H1 (cell line): ENCODE measurements at regions not wholly inside any gene's neighbourhood (a gene's known extent, or its start where the extent isn't known, plus 50 kb on each side); places are given as distances from the start of the nearest gene placed in this dataset.

ENCODE experiments used
- CTCF ChIA-PET: fragments of 300-600 bp; sonication (Branson Sonifier 250); formaldehyde crosslinking; loops from one replicate; lab custom pipeline; 2021; ENCODE audit not compliant: partially characterized antibody; lab: Charles Lee
- POLR2A ChIA-PET: fragments of 300-600 bp; sonication (Branson Sonifier 250); formaldehyde crosslinking; loops from one replicate; lab custom pipeline; 2021; ENCODE audit warnings: inconsistent platforms; ENCODE audit not compliant: partially characterized antibody; lab: Charles Lee
- DNase-seq, 2 experiments: peaks; one replicate each; pipeline versions ENCODE4 v3.0.0 to v3.0.0-alpha.2; 2010 to 2022; ENCODE audit warnings: low spot score in 2 of 2, low read depth in 1 of 2, mixed read lengths in 1 of 2
- FAIRE-seq: peaks from 2 replicates; lab custom pipeline; 2011; peaks lifted over from hg19 to GRCh38; lab: Jason Lieb, UNC
- H2AFZ ChIP-seq: 2 replicates; pipeline ENCODE4 v1.8.1; 2012; ENCODE audit warnings: low read length, inconsistent platforms
- H2AK5ac ChIP-seq: 2 replicates; pipeline ENCODE4 v1.6.1; 2013; ENCODE audit warnings: low read depth, low read length
- H2BK120ac ChIP-seq: replicated peaks from 2 replicates; pipeline ENCODE3; 2013; ENCODE audit warnings: low read depth, low read length, inconsistent platforms
- H2BK12ac ChIP-seq: 2 replicates; pipeline ENCODE4 v1.6.1; 2013; ENCODE audit warnings: low read depth, low read length
- H2BK15ac ChIP-seq: 2 replicates; pipeline ENCODE4 v1.6.1; 2013; ENCODE audit warnings: low read length
- H2BK20ac ChIP-seq: 2 replicates; pipeline ENCODE4 v1.6.1; 2013; ENCODE audit warnings: low read length
- H2BK5ac ChIP-seq: 2 replicates; pipeline ENCODE4 v1.6.1; 2013; ENCODE audit warnings: low read depth, low read length
- H3K14ac ChIP-seq: 2 replicates; pipeline ENCODE4 v1.6.1; 2013; ENCODE audit warnings: inconsistent platforms; ENCODE audit not compliant: insufficient read length
- H3K18ac ChIP-seq: 2 replicates; pipeline ENCODE4 v1.6.1; 2013; ENCODE audit warnings: low read length; ENCODE audit errors: extremely low read depth
- H3K23ac ChIP-seq: 2 replicates; pipeline ENCODE4 v1.6.1; 2013; ENCODE audit warnings: inconsistent platforms; ENCODE audit not compliant: insufficient read length
- H3K23me2 ChIP-seq: 2 replicates; pipeline ENCODE4 v1.6.1; 2013; ENCODE audit warnings: low read depth, low read length
- H3K27ac ChIP-seq: 2 replicates; pipeline ENCODE4 v1.6.1; 2011; ENCODE audit warnings: low read depth, low read length, inconsistent platforms
- H3K27me3 ChIP-seq, 4 experiments: replicated peaks in 1 of 4; 1 replicate in 1 of 4; 2 replicates in 3 of 4; pipeline versions ENCODE4 v1.6.1 to v1.8.1; 2011 to 2013; ENCODE audit warnings: low read length in 3 of 4, mild to moderate bottlenecking in 3 of 4, inconsistent platforms in 2 of 4, mixed read lengths in 2 of 4, moderate library complexity in 1 of 4; ENCODE audit not compliant: control insufficient read depth in 3 of 4, insufficient read depth in 3 of 4; ENCODE audit errors: extremely low read depth in 1 of 4
- H3K36me3 ChIP-seq, 4 experiments: 2 replicates each; pipeline versions ENCODE4 v1.6.1 to v1.8.1; 2011 to 2013; ENCODE audit warnings: mild to moderate bottlenecking in 4 of 4, low read length in 3 of 4, moderate library complexity in 2 of 4, control low read depth in 1 of 4, inconsistent platforms in 1 of 4; ENCODE audit not compliant: insufficient read depth in 4 of 4, control insufficient read depth in 2 of 4
- H3K4ac ChIP-seq: replicated peaks from 2 replicates; pipeline ENCODE3; 2013; ENCODE audit warnings: low read length, low read depth, mixed read lengths, inconsistent platforms; ENCODE audit not compliant: insufficient read length
- H3K4me1 ChIP-seq, 4 experiments: replicated peaks in 1 of 4; 1 replicate in 1 of 4; 2 replicates in 3 of 4; pipeline versions ENCODE4 v1.6.1 to v1.8.1; 2011 to 2013; ENCODE audit warnings: low read length in 3 of 4, inconsistent platforms in 2 of 4, mixed read lengths in 1 of 4; ENCODE audit not compliant: insufficient read depth in 4 of 4, control insufficient read depth in 3 of 4
- H3K4me2 ChIP-seq, 2 experiments: 2 replicates each; pipeline versions ENCODE4 v1.6.1 to v1.8.1; 2011 to 2013; ENCODE audit warnings: low read depth in 2 of 2, low read length in 2 of 2, control low read depth in 1 of 2, inconsistent platforms in 1 of 2, mild to moderate bottlenecking in 1 of 2; ENCODE audit not compliant: insufficient read depth in 1 of 2
- H3K4me3 ChIP-seq, 4 experiments: fragments of 200-600, 300-600 bp in 1 of 4; sonication (generic), shearing (Covaris generic), sonication (Bioruptor Twin) in 1 of 4; 2 replicates each; pipeline versions ENCODE4 v1.5.1 to v1.8.1; 2011 to 2016; ENCODE audit warnings: low read length in 4 of 4, low read depth in 3 of 4, control low read depth in 2 of 4, inconsistent platforms in 2 of 4, mild to moderate bottlenecking in 2 of 4, mixed read lengths in 1 of 4, moderate library complexity in 1 of 4; ENCODE audit not compliant: insufficient read depth in 2 of 4; ENCODE audit errors: extremely low read depth in 1 of 4
- H3K56ac ChIP-seq: replicated peaks from 2 replicates; pipeline ENCODE3; 2013; ENCODE audit warnings: low read depth, mild to moderate bottlenecking, mixed read lengths, low read length, inconsistent platforms; ENCODE audit not compliant: insufficient read length
- H3K79me1 ChIP-seq: 2 replicates; pipeline ENCODE4 v1.6.1; 2013; ENCODE audit warnings: low read depth, low read length, control low read depth
- H3K79me2 ChIP-seq, 2 experiments: 2 replicates each; pipeline versions ENCODE4 v1.6.1 to v1.8.1; 2012 to 2013; ENCODE audit warnings: low read length in 2 of 2, mild to moderate bottlenecking in 2 of 2, inconsistent platforms in 1 of 2; ENCODE audit not compliant: insufficient read depth in 2 of 2, control insufficient read depth in 1 of 2
- H3K9ac ChIP-seq, 4 experiments: replicated peaks in 1 of 4; 1 replicate in 1 of 4; 2 replicates in 3 of 4; pipeline versions ENCODE4 v1.6.1 to v1.8.1; 2011 to 2013; ENCODE audit warnings: low read depth in 3 of 4, low read length in 3 of 4, control low read depth in 2 of 4, mild to moderate bottlenecking in 2 of 4, moderate library complexity in 2 of 4, inconsistent platforms in 1 of 4; ENCODE audit errors: extremely low read depth in 1 of 4
- H3K9me3 ChIP-seq, 2 experiments: 2 replicates each; pipeline versions ENCODE4 v1.6.1 to v1.8.1; 2012 to 2013; ENCODE audit warnings: mild to moderate bottlenecking in 2 of 2, moderate library complexity in 2 of 2, control low read depth in 1 of 2, inconsistent platforms in 1 of 2, low read depth in 1 of 2, low read length in 1 of 2, mixed read lengths in 1 of 2; ENCODE audit not compliant: insufficient read depth in 2 of 2
- H4K20me1 ChIP-seq, 2 experiments: replicated peaks in 1 of 2; 2 replicates each; pipeline versions ENCODE3 to v1.8.1; 2011 to 2013; ENCODE audit warnings: inconsistent platforms in 2 of 2, low read length in 2 of 2, mild to moderate bottlenecking in 1 of 2; ENCODE audit not compliant: insufficient read depth in 2 of 2, control insufficient read depth in 1 of 2
- H4K5ac ChIP-seq: 2 replicates; pipeline ENCODE4 v1.6.1; 2013; ENCODE audit warnings: low read length, low read depth, mixed read lengths, inconsistent platforms; ENCODE audit not compliant: insufficient read length
- H4K8ac ChIP-seq: 2 replicates; pipeline ENCODE4 v1.8.0; 2013; ENCODE audit warnings: mild to moderate bottlenecking, moderate library complexity, low read length, inconsistent platforms; ENCODE audit not compliant: insufficient read depth; ENCODE audit errors: extremely low read depth
- H4K91ac ChIP-seq: replicated peaks from 2 replicates; pipeline ENCODE3; 2013; ENCODE audit warnings: low read length, mixed read lengths, inconsistent platforms; ENCODE audit not compliant: insufficient read length
- ATF3 ChIP-seq: IDR thresholded peaks from 2 replicates; pipeline ENCODE4 v1.6.1; 2011; ENCODE audit warnings: low read depth, mild to moderate bottlenecking, low read length; ENCODE audit not compliant: insufficient read depth
- CTBP2 ChIP-seq: IDR thresholded peaks from 2 replicates; pipeline ENCODE4 v1.7.0; 2011; ENCODE audit warnings: borderline replicate concordance, mild to moderate bottlenecking, moderate library complexity, mixed read lengths, low read length; ENCODE audit not compliant: insufficient read depth, insufficient read length
- EGR1 ChIP-seq: IDR thresholded peaks from 2 replicates; pipeline ENCODE4 v1.6.1; 2011; ENCODE audit warnings: low read depth, low read length, borderline replicate concordance
- EP300 ChIP-seq, 2 experiments: IDR thresholded peaks; 1 replicate in 1 of 2; 2 replicates in 1 of 2; pipeline ENCODE4 v1.6.1; 2011 to 2012; ENCODE audit warnings: low read depth in 2 of 2, low read length in 2 of 2, mild to moderate bottlenecking in 2 of 2, borderline replicate concordance in 1 of 2, inconsistent platforms in 1 of 2, moderate library complexity in 1 of 2
- EZH2 ChIP-seq: fragments of 200-600 bp; sonication (generic); IDR thresholded peaks from 2 replicates; pipeline ENCODE4 v1.7.1; 2012; ENCODE audit warnings: low read depth, mild to moderate bottlenecking, moderate library complexity, low read length, inconsistent platforms; ENCODE audit not compliant: severe bottlenecking
- GABPA ChIP-seq: IDR thresholded peaks from 2 replicates; pipeline ENCODE4 v1.6.1; 2011; ENCODE audit warnings: mild to moderate bottlenecking, low read length, moderate library complexity, borderline replicate concordance; ENCODE audit not compliant: insufficient read depth
- POLR2AphosphoS5 ChIP-seq: IDR thresholded peaks from 2 replicates; pipeline ENCODE4 v1.6.1; 2011; ENCODE audit warnings: low read depth, low read length
- SP4 ChIP-seq: IDR thresholded peaks from 2 replicates; pipeline ENCODE4 v1.6.1; 2012; ENCODE audit warnings: low read length, inconsistent platforms
- TAF1 ChIP-seq: IDR thresholded peaks from 2 replicates; pipeline ENCODE4 v1.6.1; 2011; ENCODE audit warnings: mild to moderate bottlenecking, low read depth, low read length
- TCF12 ChIP-seq: IDR thresholded peaks from 2 replicates; pipeline ENCODE4 v1.6.1; 2011; ENCODE audit warnings: low read depth, mild to moderate bottlenecking, low read length
- TEAD4 ChIP-seq: IDR thresholded peaks from 2 replicates; pipeline ENCODE4 v1.6.1; 2012; ENCODE audit warnings: low read depth, low read length, inconsistent platforms, mixed read lengths
- WGBS, 2 experiments: shearing (Covaris generic) in 1 of 2; methylation state at CpG; one replicate each; pipeline versions ENCODE4 v1.1.6 to v1.1.7; 2013 to 2015; ENCODE audit warnings: low lambda C conversion rate in 2 of 2, mixed read lengths in 2 of 2, inconsistent platforms in 1 of 2, low coverage in 1 of 2, missing lambda C conversion rate in 1 of 2; ENCODE audit not compliant: insufficient replicate concordance in 2 of 2, insufficient coverage in 1 of 2, insufficient read length in 1 of 2; ENCODE audit errors: extremely low coverage in 1 of 2, missing lambda C conversion rate in 1 of 2; 5-methylcytosine and 5-hydroxymethylcytosine counted together
- TF ChIP-seq, protein P1 (sequence below): IDR thresholded peaks from 2 replicates; pipeline ENCODE4 v1.6.1; 2012; ENCODE audit warnings: low read length, inconsistent platforms

DNA sequence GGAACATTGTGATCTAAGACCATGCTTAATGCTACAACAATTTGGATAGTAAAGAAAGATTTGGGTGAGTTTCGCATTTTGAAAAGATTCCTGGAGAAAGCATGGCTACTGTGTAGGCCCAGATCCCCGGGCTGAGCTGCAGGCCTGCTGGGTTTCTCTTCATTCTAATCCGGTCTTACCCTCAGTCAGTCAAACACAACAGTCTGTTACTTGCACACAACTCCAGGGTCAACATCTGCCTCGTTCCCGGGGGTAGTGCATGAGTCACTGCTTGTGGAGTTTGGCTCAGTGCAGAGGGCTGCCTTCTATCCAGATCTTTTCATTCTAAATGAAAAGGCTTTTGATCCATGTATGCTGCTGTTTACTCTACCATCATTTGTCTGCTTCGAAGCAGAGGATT lies 60.4 kb upstream of the SEL1L start:
- no peak overlapping the region for H3K14ac ChIP-seq
- no peak overlapping the region for H4K8ac ChIP-seq
- no peak overlapping the region for H4K5ac ChIP-seq
- H3K27ac ChIP-seq = no peak overlapping the region
- H3K18ac ChIP-seq = no peak overlapping the region
- POLR2A ChIA-PET = no interaction called here
- H3K4me2 ChIP-seq = no peak overlapping the region
- H4K20me1 ChIP-seq = no peaks in the 10 kb centered on the region
- no peaks in the 10 kb centered on the region for H3K79me2 ChIP-seq
- no peak overlapping the region for H2BK20ac ChIP-seq
- CTCF ChIA-PET = interaction anchor here (0.8 to 1.2 kb wide), 2 partner anchors 27 to 81 kb away, joined by 3 to 5 read pairs; no protein-coding TSS in a partner anchor
- FAIRE-seq (no peak), DNase-seq (no peak)
- no peaks in the 10 kb centered on the region for H3K27me3 ChIP-seq
- no peaks in the 10 kb centered on the region for H3K9me3 ChIP-seq
- no peak overlapping the region for H3K23ac ChIP-seq
- 87% methylated on average over 6 of the region's 6 CpGs; no CpG with 5 or more reads in 1 of the 2 experiments for WGBS, 2 experiments
- no peak overlapping the region for H3K4me3 ChIP-seq
- no peak overlapping the region for H2BK15ac ChIP-seq
- H2AFZ ChIP-seq = peak overlapping the region; percentile 78; the same call in 1 of the 2 replicates
- no peaks in the 10 kb centered on the region for H3K36me3 ChIP-seq
- H3K23me2 ChIP-seq = no peaks in the 10 kb centered on the region
- no peak overlapping the region for H2BK5ac ChIP-seq
- H3K79me1 ChIP-seq = no peaks in the 10 kb centered on the region
- no peak overlapping the region for H3K4ac ChIP-seq
- H2BK12ac ChIP-seq = no peak overlapping the region
- no peak overlapping the region for H3K56ac ChIP-seq
- H3K4me1 ChIP-seq = peaks cover 0 to 2% (median 0%) of the 10 kb centered on the region in 4 experiments; a peak in 1 of 7 replicates
- no peak overlapping the region for H3K9ac ChIP-seq
- no peak overlapping the region for H2AK5ac ChIP-seq
- no peak overlapping the region for H2BK120ac ChIP-seq
- no peak overlapping the region for H4K91ac ChIP-seq
- no peak for TF ChIP-seq EGR1
- TF ChIP-seq EZH2 = no peak
- TF ChIP-seq TCF12 = no peak
- no peak for TF ChIP-seq TAF1
- no peak for TF ChIP-seq SP4
- TF ChIP-seq, protein P1, sequence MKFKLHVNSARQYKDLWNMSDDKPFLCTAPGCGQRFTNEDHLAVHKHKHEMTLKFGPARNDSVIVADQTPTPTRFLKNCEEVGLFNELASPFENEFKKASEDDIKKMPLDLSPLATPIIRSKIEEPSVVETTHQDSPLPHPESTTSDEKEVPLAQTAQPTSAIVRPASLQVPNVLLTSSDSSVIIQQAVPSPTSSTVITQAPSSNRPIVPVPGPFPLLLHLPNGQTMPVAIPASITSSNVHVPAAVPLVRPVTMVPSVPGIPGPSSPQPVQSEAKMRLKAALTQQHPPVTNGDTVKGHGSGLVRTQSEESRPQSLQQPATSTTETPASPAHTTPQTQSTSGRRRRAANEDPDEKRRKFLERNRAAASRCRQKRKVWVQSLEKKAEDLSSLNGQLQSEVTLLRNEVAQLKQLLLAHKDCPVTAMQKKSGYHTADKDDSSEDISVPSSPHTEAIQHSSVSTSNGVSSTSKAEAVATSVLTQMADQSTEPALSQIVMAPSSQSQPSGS = no peak
- TF ChIP-seq TEAD4 = no peak
- TF ChIP-seq POLR2AphosphoS5 = no peak
- TF ChIP-seq ATF3 = no peak
- TF ChIP-seq CTBP2 = no peak
- TF ChIP-seq EP300 (IDR thresholded peaks at IDR 0.05; ENCODE audit: borderline replicate concordance in 1 of 2, low read depth in 2 of 2, low read length in 2 of 2) = no peak
- no peak for TF ChIP-seq GABPA
